GM19467 (cell line): ENCODE measurements at regions not wholly inside any gene's neighbourhood (a gene's known extent, or its start where the extent isn't known, plus 50 kb on each side); places are given as distances from the start of the nearest gene placed in this dataset.

Experiments used
- ATAC-seq: cut with Tn5 transposase; IDR thresholded peaks from one replicate; pipeline ENCODE4 v1.9.1; 2021; ENCODE audit warnings: mild to moderate bottlenecking, moderate library complexity; ENCODE audit not compliant: unreplicated experiment

DNA sequence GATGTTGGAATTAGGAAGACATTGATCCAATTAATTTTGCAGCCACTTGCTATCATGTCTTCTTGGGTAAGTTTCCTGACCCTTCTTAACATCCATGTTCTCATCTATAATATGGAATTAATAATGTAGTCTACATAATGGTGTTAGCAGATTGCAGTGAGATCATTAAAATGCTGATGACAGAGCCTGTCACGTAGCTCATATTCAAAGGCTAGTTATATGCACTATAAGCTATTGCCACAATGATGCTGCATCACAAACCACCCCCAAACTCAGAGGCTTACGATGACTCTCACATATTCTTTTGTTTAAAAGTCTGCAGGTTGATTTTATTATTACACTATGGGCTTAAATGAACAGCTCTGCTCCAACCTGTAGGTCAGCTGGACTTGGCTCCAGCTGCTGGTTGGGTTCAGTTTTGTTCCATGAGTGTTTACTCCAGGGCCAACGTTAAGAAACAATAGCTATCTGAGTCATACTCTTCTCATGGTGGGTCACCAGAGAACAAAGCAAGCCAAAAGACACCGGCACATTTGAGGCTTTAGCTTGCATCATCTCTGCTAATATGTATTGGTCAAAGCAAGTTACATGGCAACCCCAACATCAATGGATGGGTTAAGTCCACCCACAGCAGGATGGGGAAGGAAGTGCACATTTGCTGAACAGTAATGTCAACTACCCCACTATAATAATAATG lies 250.0 kb upstream of the SLCO3A1 start:
- ATAC-seq = no peak

DNA sequence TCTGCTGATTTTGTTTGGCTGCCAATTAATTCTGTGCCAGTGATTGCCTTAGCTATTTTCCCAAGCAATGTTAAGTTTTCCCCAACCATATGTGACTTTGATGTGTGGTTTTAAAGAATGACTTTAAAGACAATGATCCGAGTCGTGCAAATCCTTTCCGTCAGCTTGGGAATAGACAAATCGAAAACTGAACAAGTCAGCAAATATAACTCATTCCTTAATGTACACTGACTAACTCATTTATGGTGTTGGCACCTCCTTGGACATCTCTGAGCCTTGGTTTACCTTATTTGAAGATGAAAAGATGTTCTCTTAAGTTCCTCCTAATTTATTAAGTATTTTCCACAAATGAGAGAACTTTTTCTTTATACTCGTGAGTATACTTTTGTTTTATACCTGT lies 249.4 kb upstream of the SLCO3A1 start:
- ATAC-seq = no peak

DNA sequence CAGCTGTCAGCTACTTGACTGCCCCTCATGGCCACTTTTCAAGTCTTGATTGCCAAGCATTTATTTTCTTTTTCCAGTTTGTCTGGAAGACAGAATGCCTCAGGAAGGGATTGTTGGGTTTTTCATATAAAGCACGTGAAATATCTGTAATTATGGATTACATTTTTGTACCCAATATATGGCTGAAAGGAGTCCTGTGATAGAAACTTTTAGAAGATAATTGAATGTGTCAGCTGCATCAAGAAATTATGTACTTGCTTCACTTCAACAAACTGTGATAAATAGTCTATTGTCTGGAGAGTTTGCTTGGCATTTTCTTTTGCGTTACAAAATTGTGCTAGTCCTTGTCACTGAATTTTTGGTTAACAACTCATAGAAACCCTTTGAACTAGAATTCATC lies 247.9 kb upstream of the SLCO3A1 start:
- ATAC-seq = no peak

DNA sequence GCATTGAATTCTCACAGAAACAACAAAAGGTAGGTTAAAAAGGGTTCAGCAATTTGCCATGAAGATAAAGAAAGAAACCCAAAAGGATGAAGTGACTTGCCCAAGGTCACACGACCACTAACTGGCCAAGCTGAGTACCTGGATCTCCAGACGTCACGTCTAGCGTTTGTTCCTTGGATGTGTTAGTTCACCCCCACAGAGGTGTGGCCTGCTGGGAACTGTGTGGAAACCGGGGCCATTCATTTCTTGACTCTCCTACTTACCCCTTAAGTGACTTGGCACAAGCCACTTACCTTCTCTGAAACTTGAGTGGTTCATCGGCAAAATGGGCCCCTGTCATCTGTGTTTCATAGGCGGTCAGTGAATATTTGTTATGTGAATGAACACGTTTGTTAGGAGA lies 244.3 kb upstream of the SLCO3A1 start:
- no peak for ATAC-seq

DNA sequence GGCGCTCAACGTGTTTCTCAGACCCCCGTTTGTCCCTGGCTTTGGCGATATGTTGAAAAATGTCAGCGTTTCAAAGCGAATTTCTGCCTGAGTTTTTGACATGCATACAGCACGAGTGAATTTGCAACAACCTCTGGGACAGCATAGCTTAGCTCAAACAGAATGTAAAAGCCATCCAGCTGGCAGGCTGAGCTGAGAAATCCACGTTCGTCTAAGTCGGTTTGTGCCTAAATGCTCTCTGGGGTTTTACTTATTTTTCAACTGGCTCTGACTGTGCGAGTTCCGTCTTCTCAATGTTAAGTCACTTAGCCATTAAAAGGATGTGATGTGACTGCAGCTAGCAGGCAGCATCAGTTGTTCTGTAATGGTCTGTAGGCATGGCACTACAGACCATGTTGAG lies 243.5 kb upstream of the SLCO3A1 start:
- ATAC-seq = no peak

DNA sequence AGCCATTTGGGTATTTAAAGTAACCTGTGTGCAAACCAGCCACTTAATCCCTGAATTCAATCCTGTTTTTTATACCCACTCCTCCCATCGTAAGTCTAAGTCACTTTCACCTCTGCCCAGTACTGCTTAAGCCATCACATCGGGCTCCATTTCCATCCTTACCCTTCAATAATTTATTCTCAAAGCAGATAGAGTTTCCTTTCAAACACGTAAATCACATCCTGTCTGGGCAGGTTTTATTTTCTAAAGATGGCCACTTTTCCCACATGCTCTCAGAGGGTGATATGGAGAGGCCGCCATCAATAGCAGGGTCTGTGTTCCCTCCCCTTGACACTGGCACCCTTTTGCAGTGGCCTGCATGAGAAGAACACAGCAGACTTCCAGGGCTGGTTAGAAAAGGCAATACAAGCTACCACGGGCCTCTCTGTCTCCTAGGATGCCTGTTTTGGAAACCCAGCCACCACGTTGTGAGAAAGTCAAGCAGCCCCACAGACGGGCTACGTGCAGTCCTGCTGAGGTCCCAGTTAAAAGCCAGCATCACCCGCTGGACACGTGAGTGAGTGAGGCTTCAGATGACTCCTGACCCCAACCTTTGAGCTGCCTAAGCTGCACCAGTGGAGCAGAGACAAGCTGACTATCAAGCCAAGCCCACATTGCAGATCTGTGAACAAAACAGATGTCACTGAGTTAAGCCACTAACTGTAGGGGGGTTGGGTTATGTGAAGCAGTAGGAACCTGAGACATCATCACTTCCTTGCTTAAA lies 241.8 kb upstream of the SLCO3A1 start:
- no peak for ATAC-seq

DNA sequence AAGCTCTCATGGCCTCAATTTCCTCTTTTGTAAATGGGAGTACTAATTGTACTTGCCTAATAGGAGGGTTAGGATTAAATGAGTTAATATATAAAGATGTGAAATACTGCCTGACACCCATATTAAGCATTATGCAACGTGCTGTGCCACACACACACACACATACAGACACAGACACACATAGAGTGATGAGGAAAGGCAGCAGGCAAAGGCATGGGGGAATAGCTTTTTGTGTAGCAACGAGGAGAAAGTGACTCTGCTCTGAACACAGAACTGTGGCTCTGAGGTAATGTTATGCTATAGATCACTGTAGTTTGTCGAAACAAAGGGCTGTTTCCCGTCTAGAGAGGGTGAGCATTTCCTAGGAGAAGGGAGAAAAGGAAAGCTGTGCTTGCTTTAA lies 233.3 kb upstream of the SLCO3A1 start:
- ATAC-seq = no peak

DNA sequence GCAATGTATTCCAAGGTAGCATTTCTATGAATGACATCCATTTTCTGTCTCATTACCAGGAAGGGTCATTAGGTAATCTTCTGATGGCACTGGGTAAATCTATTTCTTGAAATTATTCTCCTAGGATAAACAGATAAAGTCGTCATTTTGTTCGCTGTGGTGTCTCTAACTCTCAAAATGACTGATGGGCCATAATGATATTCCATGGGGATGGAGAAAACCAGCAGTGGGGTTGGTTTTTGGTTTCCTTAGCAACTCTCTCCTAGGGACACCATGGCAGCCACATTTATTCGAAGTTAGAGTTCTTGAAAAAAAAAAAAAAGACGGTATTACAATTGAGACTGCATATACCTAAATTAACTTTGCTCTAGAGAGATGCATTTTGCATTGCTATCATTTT lies 231.3 kb upstream of the SLCO3A1 start:
- no peak for ATAC-seq

DNA sequence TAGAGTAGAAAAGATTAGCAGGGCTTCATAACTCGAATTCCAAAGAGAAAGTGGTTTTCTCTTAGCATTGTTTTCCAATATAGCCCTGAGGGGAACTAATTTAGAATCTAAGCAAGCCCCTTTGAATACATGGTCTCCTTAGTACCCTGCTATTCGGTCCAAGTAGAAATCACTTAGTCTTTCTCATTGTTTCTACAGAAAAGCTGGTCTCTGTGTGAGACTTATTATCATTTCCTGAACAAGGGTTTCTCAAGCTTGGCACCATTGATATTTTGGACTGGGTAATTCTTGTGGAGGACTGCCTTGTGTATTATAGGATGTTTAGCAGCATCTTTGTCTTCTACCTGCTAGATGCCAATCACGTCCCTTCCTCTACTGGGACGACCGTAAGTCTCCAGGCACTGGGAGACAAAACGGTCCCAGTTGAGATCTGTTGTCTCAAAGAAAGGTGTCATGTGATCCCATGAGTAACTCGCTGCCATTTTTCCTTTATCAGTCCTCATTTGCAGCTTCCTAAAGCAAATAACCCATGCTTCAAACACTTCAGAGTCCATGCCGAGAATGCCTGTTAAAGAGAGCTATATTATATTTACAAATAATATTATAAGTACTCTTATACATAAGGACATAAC lies 230.7 kb upstream of the SLCO3A1 start:
- no peak for ATAC-seq

DNA sequence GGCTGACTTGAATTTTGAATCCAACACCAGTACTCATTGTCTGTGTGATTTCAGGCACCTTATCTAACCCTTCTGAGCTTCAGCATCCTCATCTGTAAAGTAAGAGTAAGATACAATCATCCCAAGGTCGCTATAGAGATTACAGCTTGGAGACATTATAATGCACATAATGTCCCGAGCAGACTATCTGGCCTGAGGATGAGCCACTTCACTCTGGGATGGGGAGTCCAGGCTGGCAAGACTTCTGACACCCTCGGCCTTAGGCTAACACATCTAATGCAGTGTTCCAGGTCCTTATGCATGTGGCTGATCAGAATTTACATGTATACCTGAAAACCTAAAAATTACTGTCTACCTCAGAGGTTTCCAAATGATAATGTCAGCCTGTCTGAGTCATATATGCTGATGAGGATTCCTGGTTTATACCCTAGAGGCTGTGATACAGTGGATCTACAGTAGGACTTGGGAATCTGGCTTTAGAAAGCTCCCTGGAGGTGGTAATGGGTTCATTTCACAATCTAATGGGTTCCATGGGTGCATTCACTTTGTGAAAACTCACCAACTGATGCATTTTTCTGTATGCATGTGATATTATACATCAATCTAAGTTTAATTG lies 229.0 kb upstream of the SLCO3A1 start:
- ATAC-seq = no peak

DNA sequence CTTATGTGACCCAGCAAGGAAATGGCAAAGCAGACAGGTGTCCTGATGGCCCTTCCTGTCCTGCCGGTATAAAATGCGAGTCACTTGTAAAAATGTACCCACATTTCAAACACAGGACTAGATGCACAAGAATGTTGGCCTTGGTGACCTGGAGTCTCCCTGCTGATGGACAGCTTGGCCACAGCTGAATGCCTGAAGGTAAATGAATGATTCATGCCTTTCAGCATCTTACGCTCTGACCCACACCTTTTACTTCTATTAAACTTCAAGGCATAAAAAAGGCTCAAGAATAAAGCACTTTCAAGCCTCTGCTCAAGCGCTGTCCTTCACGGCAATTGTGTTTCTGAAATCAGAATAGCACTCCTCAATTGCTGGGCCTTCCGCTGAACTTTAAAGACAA lies 228.0 kb upstream of the SLCO3A1 start:
- ATAC-seq = no peak

DNA sequence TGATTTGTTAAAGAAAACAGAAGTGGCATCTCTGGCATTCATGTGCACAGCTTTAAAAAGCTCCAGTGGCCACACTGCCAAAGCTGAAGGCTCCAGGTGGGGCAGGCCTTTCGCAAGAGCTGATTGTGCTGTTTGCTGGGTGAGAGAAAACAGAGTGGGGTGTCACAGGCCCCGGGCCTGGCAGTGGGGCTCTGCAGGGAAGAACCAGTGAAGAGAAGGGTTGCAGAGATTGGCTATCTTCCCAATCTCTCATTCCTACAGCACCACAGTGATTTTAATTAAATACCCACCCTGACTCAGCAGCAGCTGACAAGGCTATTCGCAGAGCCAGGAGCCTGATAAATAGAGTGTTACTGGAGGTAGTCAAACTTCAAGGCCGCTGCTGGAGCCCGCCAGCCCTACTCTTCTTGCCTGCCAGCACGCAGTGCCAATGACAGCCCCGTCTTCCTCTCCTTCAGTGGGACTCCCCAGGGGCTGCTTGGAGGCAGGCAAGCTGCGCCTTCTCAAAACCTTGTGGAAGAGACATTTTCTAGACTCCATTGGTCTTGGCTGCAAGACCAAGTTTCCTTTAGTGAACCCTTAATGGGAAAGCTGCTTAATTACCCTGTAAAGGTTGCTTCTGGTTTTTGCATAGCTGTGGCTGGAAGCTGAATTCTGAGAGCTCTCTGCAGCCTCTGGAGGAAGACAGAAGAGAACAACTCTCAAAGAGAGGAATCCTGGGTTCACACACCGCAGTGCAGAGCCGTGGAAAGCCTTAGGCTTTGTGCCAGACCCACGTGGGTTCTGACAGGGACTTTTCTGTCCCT lies 225.8 kb upstream of the SLCO3A1 start:
- no peak for ATAC-seq

DNA sequence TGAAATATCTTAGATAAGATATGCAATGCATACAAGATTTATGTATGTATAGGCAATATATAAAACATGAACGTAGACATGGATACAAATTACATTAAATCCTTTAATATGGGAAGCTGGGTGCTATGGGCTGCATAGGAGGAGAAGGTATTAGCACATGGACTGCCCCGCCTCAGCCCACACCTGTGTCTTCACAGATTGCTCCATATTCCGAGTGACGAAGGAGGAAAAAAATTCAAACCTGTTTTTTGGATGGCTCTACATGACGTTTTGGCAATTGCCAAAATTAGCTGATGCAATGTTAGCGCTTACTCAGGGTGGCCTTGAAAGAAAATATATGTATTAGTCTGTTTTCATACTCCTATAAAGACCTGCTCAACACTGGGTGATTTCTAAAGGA lies 223.4 kb upstream of the SLCO3A1 start:
- ATAC-seq = no peak

DNA sequence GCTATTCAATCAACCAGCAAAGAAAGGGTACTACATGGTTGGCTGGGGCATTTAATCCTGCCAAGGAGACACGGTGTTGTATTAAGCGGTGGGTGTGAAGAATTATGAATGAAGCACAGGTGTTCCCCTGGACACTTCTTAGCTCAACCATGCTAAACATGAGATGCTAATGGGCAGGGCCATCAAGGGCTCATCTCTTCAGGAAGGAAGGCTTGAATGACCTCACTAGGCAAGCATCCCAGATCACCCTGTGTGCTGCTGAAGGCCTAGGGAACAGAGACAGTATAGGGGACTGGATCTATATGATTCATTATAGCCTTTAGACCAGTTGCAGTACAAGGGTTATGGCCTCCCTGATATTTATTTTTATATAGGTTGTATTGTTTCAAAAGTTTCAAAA lies 221.3 kb upstream of the SLCO3A1 start:
- ATAC-seq = no peak

DNA sequence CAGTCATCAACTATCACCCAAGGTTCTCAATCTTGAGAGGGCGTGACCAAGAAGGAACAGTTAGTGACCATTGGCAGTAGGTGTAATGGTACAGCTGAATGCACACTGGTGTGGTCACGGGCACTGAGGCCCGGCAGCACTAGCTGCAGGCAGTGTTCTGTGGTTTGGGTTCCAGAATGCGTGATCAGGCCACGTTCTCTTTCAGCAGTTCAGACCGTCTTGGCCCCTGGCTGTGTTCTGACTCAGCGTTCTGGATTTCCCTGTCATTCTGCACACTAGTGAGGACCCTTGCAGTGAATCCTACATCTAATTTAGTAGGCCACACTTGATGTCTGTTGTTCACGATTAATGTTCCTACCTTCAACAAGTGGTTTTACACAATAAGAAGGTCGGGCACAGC lies 220.5 kb upstream of the SLCO3A1 start:
- no peak for ATAC-seq

DNA sequence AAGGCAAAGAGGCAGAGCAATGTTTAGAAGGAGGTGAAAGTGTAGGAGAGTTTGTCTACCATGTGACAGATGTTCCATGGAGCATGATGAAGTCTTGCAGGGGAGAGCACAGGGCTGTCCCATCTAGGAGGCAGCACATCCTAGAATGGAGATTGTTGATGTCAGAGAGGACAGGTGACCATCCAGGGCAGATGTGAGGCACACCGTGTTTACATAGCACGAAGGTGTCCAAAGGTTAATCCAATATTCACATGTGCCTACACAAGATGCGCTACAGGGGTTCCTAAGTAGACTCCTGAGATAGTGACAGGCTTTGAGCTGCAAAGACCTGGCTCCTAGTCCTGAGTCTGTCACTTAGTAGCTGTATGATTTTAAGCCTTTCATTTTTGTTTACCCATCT lies 219.3 kb upstream of the SLCO3A1 start:
- no peak for ATAC-seq

DNA sequence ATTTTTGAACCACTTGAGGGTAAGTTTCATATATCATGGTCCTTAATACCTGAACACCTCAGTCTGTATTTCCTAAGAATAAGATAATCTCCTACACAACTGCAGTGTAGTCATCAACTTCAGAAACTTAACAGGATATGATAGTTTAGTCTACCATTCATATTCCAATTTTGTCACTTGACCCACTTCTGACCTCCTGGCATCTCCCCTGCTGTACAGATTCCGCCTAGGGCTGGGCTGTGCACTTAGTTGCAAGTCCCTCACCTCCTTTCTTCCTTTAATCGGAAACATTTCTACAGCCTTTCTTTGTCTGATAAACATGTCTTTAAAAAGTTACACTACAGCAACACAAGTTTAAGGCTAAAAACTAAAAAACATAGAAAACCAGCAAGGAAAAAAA lies 218.4 kb upstream of the SLCO3A1 start:
- no peak for ATAC-seq

DNA sequence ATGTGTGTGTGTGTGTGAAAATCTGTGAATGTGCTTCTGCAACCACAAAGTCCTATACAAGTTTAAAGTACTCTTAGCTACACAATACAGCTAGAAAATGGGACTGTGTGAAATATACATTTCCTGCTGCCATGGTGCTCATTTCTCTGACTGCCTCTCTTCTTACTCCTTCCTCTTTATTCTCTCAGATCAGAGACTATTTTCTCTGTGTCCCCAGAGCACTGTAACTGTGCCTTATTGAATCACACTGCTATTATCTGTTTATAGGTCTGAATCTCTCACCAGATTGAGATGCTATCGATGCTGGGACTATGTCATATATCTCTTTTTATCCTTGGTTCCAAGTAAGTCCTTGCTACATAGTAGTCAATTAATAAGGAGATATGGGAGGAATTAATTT lies 217.9 kb upstream of the SLCO3A1 start:
- ATAC-seq = no peak

DNA sequence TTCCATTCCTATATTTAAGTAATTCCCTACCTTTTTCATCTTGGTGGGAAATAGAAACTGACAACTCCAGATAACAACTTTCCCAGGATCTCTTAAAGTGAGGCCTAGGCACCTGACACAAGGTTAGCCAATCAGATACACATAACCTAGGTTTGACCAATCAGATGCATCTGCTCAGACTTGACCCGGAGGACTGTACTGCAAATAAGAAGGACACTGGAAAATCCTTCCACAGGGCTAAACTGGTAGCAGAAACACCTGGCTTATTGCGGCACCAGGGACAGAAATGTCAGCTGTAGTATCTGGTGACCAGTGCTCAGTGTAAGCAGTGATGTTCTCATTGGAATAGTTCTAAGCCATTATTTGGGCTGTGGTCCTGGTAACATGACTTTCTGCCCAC lies 204.5 kb upstream of the SLCO3A1 start:
- no peak for ATAC-seq

DNA sequence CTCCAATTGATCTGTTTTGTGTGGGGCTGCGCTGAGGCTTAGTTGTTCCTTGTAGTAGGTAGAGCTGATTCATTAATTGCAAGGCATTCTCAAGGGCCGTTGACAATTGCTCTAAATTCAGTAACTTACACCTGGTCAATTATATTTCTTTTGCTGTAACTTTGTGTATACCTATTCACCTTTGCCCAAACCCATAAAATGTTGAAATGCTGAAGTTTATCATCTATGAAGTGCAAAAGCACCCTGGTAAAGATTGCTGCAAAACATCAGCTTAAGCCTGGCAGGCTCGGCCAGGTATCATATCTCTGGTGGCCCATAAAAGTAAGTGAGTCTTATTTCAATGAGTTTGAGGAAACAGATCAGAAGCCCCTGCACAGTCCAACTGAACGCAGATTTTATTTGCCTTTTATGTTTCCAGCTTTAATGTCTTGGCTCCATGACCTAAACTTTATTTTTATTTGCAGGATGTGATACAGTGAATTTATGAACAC lies 203.6 kb upstream of the SLCO3A1 start:
- ATAC-seq = no peak

DNA sequence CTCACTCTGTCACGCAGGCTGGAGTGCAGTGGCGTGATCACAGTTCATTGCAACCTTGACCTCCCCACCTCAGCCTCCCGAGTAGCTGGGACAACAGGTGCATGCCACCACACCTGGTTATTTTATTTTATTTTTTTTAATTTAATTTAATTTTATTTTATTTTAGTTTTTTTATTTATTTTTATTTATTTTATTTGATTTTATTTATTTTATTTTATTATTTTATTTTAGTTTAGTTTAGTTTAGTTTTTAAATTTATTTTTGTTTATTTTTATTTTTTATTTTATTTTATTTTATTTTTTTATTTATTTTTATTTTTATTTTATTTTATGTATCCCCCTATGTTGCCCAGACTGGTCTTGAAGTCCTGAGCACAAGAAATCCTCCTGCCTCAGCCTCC lies 202.3 kb upstream of the SLCO3A1 start:
- no peak for ATAC-seq
